Amniotic stem cell (primary cell): ENCODE measurements at regions not wholly inside any gene's neighbourhood (a gene's known extent, or its start where the extent isn't known, plus 50 kb on each side); places are given as distances from the start of the nearest gene placed in this dataset.

Experiments
- DNase-seq: peaks from one replicate; lab custom pipeline; 2025; lab: John Stamatoyannopoulos, UW

DNA sequence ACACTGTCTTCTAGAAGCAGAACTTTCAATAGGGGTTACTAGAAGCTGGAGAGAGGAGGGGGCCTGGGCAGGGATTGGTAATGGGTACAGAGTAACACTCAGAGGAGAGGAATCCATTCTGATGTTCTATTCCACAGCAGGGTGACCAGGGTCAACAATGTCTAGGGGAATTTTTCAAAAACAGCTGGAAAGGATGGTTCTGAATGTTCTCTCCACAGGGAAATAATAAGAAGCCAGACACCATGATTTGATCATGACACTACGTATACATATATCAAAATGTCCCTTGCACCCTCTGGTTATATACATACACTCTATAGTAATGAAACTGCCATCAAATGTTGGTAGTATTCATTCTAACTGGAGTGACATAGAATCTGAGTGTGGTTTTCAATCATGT is 111.2 kb upstream of the TOP3B start:
- DNase-seq = no peak

DNA sequence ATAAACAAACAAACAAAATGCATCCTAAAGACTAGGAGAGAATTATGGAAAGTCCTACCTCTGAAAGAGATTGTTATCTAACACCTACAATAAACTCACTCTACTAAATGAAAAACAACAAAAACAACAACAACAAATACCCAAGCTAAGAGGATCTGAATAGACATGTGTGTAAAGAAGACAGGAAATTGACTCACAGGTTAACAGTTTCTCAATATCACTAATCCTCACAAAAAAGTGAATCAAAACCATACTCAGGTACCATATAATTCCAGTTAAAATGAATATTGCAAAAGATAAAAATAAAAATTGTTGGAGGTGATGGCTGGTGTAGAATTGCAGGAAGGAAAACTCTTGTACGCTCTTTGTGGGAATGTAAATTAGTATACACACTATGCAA is 110.4 kb upstream of the TOP3B start:
- no peak for DNase-seq

DNA sequence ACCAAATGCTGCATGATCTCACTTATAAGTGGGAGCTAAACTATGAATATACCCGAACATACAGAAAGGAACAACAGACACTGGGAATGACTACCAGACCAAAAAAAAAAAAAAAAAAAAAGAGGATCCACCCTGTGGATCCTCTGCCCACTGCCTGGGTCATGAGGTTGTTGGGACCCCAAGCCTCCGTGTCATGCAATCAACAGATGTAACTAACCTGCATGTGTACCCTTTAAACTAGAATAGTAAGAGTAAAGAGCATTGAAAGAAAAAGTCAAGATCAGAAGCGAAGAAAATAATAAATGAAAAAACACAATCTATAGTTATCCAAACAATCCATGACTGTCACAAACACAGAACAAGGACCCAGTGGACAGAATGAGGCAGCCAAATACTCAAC is 109.5 kb upstream of the TOP3B start:
- DNase-seq = no peak

DNA sequence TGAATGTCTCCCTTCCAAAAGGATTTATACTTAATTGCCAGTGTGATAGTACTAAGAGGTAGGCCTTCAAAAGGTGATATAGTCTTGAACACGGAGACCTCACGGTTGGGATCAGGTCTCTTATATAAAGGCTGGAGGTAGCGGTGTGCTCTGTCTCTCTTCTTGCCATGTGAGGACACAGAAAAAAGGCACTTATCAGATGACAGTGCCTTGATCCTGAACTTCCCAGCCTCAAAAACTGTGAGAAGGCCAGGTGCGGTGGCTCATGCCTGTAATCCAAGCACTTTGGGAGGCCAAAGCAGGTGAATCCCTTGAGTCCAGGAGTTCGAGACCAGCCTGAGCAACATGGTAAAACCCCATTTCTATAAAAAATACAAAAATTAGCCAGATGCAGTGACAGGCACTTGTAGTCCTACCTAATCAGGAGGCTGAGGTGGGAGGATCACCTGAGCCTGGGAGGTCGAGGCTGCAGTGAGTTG is 108.9 kb upstream of the TOP3B start:
- DNase-seq = no peak

DNA sequence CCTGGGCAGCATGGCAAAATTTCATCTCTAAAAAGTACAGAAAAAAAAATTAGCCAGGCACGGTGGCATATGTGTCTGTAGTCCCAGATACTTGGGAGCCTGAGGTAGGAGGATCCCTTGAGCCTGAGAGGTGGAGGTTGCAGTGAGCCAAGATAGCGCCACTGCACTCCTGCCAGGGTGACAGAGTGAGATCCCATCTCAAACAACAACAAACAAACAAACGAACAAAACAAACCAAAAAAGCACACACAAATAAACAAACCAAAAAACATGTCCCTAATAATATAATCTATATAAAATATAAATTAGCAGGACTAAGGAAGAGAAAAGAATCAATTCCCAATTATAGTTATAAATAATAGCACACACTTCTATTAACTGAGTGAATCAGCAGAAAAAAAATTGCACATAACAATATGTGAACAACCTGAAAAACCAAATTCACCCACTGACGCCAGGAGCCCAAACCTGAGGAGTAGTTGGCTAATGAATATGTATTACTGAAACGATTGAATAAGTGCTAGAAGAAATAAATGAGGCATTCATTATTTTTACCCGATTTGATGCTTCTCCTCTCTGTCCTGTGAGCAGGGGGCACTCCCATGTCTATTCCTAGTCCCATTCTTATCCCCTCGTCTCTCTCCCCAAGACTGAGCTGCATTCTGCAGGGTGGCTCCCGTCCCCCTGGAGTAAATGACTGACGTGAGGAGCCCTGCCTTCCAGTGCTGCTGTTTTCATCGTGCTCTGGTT is 108.2 kb upstream of the TOP3B start:
- DNase-seq = no peak

GRCh38 chr22:22089459-22090308 is 107.1 kb upstream of the TOP3B start:
- DNase-seq = no peak

DNA sequence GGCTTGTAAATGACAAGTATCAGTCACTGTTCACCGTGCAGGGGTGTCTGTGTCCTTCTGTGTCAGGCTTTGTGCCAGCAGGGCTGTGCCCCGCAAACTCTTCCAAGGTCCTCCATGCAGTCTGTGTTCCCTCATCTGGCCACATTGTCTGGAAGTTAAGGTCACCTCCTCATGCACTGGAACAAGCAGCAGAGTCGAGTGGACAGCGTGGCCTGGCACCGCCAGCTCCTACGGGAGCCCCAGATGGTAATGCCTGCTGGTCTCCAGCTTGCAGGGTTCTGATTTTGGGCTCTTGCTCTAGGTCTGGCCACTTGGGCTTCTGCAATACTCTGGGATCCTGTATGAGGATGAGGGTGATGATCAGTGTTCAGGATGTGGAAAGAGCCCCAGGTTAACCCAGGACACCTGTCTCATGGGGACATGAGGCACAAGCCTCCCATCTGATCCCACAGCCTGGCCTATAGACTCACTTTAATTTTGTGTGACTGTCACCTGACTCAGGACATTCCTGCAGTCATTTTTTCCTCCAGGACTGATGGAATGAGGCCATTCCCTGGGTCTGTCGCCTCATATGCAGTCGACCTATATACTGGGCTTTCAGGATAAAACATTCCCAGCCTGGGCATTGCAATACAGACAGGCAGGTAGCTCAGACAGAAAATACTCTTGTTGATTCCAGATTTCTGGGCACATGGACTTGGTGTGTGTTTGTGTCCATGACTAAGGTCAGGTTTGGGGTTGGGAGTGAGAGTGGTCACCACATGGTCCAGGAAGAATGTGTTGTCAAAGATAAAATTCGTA is 106.3 kb upstream of the TOP3B start:
- no peak for DNase-seq

DNA sequence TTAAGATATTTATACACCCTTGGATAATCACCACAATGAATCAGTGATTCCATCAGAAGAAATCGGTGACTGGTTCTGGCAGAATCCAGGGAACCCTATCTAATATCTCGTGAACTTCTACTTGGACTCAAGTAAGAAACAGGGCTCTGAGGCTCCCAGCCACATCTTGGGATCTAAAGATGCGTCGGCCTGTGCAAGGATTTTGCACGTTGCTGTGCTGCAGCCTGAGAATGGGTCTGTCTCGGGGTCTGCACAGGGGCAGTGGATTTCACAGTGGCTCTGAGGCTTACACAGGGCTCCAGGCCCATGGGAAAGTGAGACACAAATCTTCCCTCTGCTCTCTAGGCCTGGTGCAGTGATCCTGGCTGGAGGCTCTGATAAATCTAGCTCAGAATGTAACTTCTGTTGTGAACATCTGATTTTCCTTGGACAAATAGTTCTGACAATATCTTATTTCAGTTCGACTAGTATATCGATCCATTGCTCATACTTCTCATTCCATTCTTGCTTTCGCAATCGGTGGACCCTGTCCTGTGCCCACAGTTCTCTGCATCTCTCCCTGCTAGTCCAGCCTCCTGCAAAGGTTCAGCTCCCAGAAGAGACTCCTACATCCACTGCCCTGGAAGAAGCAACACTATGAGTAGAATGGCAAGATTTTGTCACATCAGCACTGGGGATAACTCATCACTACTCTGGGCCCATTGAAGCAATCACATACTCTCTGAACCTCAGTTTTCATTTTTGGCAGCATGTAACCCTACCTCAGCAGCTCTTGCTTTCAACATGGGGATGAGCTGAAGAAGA is 105.5 kb upstream of the TOP3B start:
- DNase-seq = no peak

DNA sequence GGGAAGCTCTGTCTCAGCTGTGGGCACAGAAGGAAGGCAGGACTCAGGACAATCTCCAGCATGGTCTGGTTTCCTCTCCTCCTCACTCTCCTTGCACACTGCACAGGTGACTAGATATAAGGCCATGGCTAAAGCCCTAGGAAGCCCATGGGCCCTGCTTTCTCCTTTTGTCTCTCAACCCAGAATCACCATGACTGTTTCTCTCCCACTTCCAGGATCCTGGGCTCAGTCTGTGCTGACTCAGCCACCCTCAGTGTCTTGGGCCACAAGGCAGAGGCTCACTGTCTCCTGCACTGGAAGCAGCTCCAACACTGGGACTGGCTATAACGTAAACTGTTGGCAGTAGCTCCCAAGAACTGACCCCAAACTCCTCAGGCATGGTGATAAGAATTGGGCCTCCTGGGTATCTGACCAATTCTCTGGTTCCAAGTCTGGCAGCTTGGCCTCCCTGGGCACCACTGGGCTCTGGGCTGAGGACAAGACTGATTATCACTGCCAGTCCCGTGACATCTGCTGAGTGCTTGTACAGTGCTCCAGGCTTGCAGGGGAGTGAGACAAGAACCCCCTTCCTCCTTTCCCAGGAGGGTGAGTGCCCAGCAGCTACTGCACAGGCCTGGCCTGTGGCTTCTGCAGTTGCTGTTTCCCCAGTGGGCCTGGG is 104.0 kb upstream of the TOP3B start:
- no peak for DNase-seq

GRCh38 chr22:22085702-22086500 is 103.3 kb upstream of the TOP3B start:
- DNase-seq = no peak

GRCh38 chr22:22084089-22084711 is 101.6 kb upstream of the TOP3B start:
- no peak for DNase-seq

GRCh38 chr22:22082960-22083359 is 100.4 kb upstream of the TOP3B start:
- no peak for DNase-seq

- no peak for DNase-seq
Observed at GRCh38 chr22:22082229-22082835, 99.7 kb upstream of the TOP3B start.

- no peak for DNase-seq
Observed at GRCh38 chr22:22080270-22080669, 97.7 kb upstream of the TOP3B start.

GRCh38 chr22:22079404-22080148 is 97.0 kb upstream of the TOP3B start:
- no peak for DNase-seq

GRCh38 chr22:22078329-22078728 is 95.7 kb upstream of the TOP3B start:
- DNase-seq = no peak

- no peak for DNase-seq
Observed at GRCh38 chr22:22076932-22077703, 94.5 kb upstream of the TOP3B start.

- DNase-seq = no peak
Observed at GRCh38 chr22:22076361-22076760, 93.8 kb upstream of the TOP3B start.
